ENCODE measurements at regions not wholly inside any gene's neighbourhood (a gene's known extent, or its start where the extent isn't known, plus 50 kb on each side); places are given as distances from the start of the nearest gene placed in this dataset.
"Not testable (repeated sequence)": the region's sequence is repeated elsewhere in the genome, so short reads cannot be mapped to it uniquely, and the experiment has no call there.

DNA sequence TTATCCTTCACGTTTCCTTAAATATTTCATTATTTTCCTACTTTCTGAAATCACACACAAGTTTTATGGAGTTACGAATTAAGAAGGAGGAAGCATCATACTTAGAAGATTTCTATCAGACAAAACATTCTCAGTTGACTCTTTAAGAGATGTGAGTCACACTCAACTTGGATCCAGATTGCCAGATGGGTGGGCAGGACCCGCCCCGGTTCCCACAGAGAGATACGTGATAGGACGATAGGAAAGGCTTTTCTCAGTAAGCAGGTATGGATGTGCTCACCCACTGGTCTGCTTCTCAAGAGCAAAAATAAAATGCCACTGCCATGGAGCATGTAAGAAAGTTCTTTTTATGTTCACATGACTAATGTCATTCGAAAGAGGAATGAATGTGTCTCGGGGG, 392.6 kb downstream of the MRPL39 start:
- no peak for DNase-seq
- intact Hi-C loops (cut with DNase I): no loop called here

DNA sequence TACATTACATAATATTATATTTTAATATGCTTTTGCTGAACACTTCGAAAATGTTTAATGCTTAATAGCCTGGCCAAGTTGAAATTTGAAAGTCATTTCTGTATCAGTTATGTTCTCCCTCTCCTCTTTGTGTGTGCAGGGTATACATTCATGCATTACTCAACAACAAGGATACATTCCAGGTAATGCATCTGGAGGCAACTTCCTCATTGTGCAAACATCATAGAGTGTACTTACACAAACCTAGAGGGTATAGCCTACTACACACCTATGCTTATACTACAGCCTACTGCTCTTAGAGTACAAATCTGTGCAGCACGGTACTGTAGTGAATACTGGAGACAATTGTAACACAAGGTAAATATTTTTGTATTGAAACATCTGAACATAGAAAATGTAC, 407.3 kb downstream of the MRPL39 start:
- DNase-seq: no peak
- ATAC-seq (ENCODE audit: poor library complexity): no peak
- intact Hi-C loops (cut with DNase I): no loop called here

More for the DNA sequence above, 392.6 kb downstream of the MRPL39 start:
- no peak for ATAC-seq (ENCODE audit: poor library complexity)

DNA sequence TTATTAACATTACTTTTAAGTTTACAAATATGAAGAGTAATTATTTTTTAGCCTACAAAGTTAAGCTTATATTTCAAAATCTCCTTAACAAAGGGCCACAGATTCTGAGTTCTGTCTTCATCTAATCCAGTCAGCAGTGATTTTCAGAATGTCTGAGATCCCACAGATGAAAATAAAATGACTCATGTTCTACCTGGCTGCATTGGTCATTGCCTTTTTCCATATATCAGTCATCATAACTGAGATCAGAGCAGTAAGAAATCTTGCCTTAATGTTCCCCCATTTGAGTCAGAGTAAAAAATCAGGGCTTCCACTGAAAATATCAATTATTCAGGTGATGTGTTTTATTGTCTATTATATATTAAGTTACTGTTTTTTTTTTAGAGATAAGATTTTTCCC, 416.1 kb downstream of the MRPL39 start:
- intact Hi-C loops (cut with DNase I): no loop called here
- no peak for ATAC-seq (ENCODE audit: poor library complexity)
- no peak for DNase-seq

DNA sequence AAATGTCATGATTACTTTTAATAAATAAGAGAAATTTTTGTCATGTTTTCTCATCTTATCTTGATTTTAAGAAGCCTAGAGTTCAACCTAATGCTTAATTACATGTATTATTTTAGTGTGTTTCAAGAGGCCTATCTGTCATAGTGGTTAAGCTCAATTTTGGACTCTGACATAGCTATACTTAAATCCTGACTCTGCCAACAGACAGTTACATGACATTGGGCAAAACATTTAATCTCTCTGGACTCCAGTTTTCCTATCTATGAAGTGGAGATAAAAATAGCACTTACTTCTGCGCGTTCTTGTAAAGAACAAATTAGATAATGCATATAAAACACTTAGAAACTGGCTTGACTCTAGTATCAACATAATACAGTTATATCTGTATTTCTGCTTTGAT, 417.8 kb downstream of the MRPL39 start:
- intact Hi-C loops (cut with DNase I): no loop called here
- no peak for DNase-seq
- peak; percentile 89 for ATAC-seq (ENCODE audit: poor library complexity)

DNA sequence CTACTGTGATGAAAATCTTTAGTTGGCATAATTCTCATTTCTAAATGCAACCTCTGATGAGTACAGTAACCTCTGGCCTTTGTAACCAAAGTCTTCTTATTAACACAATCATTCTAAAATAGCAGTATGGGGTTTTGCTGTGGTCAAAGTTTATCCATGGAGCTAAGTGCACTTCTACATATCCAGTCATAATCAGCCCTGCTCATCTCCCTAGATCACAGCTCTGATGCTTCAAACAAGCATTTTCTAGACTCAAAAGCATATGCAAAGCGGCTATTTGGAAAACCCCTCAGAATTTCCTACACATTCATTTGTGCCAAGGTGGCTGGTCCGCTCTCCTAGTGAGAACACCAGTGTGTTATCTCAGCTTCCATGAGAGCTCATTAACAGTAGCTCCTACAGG, 418.6 kb downstream of the MRPL39 start:
- intact Hi-C loops (cut with DNase I): no loop called here
- no peak for ATAC-seq (ENCODE audit: poor library complexity)

DNA sequence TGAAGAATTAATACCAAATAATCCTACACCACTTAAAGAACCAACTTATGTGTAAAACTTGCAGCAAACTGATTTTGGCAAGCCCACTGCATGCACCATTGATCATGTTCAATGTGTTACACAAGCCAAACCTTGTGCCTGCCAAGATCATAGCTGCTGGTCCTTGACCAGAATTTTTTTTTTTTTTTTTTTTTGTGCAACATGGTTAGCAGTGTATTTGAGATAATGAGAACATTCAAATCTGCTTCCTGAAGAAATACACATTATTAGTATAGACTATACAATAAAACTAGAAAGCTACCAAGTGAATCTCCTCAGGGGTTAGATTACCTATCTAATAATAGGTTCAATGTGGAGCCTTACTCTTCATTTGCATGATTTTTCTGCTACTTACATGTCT, 421.0 kb downstream of the MRPL39 start:
- no peak for DNase-seq
- intact Hi-C loops (cut with DNase I): no loop called here
- ATAC-seq (ENCODE audit: poor library complexity): no peak

More for the DNA sequence above, 418.6 kb downstream of the MRPL39 start:
- DNase-seq: no peak

DNA sequence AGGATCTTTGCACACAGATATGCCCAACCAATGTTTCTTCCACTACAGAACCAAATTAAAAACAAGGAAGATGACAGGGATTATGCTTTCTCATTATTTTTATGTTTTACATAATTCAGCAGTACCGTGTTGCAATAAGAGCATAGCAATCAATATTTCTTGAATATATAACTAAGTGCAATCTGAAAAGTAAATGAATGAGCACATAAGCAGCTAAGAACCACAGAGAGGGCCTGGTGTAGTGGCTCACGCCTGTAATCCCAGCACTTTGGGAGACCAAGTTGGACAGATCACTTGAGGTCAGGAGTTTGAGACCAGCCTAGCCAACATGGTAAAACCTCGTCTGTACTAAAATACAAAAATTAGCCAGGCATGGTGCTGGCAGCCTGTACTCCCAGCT, 423.7 kb downstream of the MRPL39 start:
- intact Hi-C loops (cut with DNase I): no loop called here
- no peak for ATAC-seq (ENCODE audit: poor library complexity)
- no peak for DNase-seq

DNA sequence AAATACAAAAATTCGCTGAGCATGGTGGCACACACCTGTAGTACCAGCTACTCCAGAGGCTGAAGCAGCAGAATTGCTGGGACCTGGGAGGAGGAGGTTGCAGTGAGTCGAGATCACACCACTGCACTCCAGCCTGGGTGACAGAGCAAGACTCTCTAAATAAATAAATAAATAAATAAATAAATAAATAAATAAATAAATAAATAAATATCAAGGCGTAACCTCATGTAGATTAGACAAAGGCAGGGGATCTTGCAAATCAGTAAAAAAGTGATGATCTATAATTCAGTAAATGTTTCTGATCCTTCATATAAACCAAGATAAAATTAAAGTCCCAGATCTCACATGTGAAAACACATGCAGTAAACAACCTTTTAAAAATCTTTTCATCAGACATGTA, 425.6 kb downstream of the MRPL39 start:
- ATAC-seq (ENCODE audit: poor library complexity); DNase-seq; intact Hi-C loops (cut with DNase I): not testable (repeated sequence)

DNA sequence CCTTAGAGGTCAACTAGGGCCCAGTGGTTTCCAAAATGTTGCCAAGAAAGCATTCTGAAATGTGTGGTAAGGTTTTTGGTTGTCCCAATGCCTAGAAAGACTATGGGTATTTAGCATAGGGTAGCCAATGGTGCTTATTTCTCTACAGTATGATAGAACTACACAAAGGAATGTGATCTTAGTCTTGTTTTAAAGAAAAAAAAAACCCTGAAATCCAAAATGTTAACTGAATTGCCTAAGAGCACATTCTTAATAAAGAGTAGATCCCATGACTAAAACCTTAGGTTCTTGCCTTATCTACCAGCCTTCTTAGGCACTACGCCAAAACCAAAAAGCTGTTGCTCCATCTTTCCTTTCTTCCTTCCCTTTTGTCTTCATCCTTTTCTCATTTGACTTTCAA, 428.2 kb downstream of the MRPL39 start:
- no peak for DNase-seq
- ATAC-seq (ENCODE audit: poor library complexity): no peak
- intact Hi-C loops (cut with DNase I): no loop called here

DNA sequence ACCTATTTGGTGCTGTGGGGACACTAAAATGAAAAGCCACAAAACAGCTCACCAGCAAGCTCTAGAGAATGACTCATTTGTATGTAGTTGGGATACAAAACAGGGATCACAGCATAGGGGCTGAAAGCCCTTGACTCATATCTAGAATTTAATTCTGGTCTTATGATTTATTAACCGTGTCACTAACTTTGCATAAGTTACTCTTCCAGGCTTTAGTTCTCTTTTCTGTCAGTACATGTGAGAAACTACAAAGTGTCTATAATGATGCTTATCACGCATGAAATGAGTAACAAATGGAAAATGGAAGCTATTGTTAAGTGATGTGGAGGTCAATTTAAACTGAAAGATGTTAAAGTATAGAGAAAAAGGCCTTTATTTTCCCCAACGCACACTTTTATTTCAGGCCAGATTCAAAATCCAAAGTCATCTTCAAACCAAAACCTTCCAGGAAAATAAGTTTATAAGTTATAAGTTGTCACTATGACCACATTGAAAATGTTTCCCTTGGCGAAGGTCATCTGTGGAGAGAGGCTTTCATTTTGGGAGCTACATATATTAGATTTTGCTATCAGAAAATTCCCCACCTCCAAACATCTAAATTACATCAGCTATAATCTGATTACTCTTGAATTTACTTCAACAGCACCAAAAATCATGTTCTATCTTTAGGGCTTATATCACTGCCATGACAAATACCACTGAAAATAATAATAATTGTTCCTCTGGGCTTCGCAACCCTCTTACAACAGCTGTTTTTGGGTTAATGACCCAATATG, 430.5 kb downstream of the MRPL39 start:
- DNase-seq: no peak
- intact Hi-C loops (cut with DNase I): no loop called here
- ATAC-seq (ENCODE audit: poor library complexity): no peak

DNA sequence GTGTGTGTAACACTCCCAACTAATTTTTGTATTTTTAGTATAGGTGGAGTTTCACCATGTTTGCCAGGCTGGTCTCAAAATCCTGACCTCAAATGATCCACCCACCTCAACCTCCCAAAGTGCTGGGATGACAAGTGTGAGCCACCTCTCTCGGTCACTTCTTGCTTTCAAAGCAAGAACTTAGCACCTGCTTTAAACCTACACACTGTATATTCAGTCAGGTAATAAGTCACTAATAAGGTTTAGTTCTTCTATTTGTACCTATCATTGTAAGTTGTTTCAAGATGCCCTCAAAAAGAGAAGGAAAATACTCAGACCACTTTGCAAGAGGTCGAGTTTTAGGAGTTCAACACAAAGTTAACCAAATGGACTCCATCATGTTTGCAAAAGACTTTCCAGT, 431.3 kb downstream of the MRPL39 start:
- ATAC-seq (ENCODE audit: poor library complexity) (no peak), DNase-seq (no peak)
- intact Hi-C loops (cut with DNase I): no loop called here

DNA sequence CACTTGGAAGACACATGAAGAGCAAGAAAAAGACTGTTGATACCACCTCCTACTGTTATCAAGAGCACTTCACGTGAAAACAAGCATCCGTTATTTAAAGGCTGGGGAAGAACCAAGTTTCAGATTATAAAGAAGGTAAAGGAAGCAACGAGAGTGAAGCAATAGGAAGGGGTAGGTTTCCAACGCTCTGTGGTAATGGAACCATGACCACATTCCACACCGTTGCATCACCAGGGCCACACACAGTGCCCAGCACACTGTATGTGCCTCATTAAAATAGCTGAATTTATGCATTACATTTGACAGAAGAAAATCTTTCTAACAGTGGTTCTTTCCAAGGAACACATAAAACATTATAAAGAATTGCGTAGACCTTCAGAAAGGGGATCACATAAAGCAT, 435.8 kb downstream of the MRPL39 start:
- ATAC-seq (ENCODE audit: poor library complexity) (no peak), DNase-seq (no peak)
- intact Hi-C loops (cut with DNase I): no loop called here

DNA sequence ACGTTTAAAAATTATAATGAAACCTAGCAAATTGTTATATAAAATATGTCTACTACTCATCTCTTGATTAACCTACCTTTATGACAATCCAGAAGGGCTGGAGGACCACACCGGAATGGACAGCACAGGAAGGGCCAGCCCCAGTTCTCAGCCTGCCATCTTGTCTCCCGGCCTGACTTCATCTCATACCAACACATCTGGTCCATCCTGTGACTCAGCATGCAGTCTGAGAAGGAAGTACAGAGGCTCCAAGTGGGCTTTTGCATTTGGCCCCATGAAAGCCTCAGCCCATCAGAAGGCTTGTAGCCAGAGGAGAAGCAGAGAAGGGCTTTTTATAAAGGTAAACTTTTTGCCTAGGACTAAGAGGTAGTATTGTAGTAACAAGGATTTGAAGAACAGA, 436.6 kb downstream of the MRPL39 start:
- no peak for DNase-seq
- intact Hi-C loops (cut with DNase I): no loop called here
- no peak for ATAC-seq (ENCODE audit: poor library complexity)

DNA sequence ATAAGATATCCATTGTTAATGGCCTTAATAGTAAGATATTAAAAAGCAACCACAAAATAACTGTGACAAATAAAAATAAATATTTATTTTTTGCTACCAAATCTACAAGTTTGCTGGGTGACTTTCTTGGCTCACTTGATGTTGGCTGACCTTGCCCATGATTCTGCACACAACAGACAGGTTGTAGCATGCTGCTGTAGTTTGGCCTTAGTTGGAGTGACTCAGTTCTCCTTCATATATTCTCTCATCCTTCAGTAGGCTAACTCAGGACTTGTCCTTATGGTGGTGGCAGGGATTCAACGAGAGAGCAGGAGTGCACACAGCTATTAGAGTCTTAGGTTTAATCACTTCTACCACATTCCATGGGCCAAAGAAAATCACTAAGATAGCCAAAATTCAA, 437.9 kb downstream of the MRPL39 start:
- DNase-seq: no peak
- no peak for ATAC-seq (ENCODE audit: poor library complexity)
- intact Hi-C loops (cut with DNase I): no loop called here

DNA sequence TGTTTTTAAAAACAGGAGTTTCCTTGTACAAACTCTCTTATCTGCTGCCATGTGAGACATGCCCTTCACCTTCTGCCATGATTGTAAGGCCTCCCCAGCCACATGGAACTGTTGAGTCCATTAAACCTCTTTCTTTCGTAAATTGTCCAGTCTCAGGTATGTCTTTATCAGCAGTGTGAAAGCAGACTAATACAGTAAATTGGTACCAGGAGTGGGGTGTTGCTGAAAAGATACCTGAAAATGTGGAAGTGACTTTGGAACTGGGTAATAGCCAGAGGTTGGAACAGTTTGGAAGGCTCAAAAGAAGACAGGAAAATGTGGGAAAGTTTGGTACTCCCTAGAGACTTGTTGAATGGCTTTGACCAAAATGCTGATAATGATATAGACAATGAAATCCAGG, 440.4 kb downstream of the MRPL39 start:
- intact Hi-C loops (cut with DNase I); ATAC-seq (ENCODE audit: poor library complexity): not testable (repeated sequence)

DNA sequence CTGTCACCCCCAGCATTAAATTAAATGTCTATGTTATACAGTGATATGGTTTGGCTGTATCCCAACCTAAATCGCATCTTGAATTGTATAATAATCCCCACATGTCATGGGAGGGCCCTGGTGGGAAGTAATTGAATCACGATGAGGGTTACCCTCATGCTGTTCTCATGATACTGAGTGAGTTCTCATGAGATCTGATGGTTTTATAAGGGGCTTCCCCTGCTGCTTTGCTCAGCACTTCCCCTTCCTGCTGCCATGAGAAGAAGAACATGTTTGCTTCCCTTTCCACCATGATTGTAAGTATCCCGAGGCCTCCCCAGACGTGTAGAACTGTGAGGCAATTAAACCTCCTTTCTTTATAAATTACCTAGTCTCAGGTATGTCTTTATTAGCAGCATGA, 445.7 kb downstream of the MRPL39 start:
- intact Hi-C loops (cut with DNase I): no loop called here
- ATAC-seq (ENCODE audit: poor library complexity): no peak
- DNase-seq: no peak

More for the DNA sequence above, 440.4 kb downstream of the MRPL39 start:
- DNase-seq: not testable (repeated sequence)

DNA sequence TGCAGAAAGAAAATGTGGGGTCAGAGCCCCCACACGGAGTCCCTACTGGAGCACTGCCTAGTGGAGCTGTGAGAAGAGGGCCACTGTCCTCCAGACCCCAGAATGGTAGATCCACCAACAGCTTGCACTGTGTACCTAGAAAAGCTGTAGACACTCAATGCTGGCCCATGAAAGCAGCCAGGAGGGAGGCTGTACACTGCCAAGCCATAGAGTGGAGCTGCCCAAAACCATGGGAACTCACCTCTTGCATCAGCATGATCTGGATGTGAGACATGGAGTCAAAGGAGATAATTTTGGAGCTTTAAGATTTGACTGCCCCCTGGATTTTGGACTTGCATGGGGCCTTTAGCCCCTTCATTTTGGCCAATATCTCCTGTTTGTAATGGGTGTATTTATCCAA, 452.3 kb downstream of the MRPL39 start:
- ATAC-seq (ENCODE audit: poor library complexity); DNase-seq; intact Hi-C loops (cut with DNase I): not testable (repeated sequence)

DNA sequence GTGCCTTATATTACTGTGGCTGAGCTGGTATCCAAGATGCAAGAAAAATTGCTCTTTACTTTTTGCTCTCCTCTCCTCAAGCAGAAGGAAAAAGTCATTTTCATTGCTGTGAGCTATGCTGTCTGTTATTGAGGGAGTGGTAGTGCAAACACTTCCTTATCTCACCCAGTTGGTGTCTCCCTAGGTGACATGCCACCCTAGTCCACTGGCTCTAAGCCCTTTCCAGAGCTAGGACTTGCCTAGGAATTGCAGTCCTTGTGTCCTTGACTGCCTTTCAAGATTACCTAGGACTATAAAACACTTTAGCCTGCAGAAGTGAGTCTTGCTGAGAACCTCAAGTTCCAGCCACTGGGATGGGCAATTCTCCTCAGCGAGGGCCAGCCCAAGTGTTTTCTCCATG, 458.3 kb downstream of the MRPL39 start:
- ATAC-seq (ENCODE audit: poor library complexity) (no peak), DNase-seq (no peak)
- intact Hi-C loops (cut with DNase I): no loop called here

DNA sequence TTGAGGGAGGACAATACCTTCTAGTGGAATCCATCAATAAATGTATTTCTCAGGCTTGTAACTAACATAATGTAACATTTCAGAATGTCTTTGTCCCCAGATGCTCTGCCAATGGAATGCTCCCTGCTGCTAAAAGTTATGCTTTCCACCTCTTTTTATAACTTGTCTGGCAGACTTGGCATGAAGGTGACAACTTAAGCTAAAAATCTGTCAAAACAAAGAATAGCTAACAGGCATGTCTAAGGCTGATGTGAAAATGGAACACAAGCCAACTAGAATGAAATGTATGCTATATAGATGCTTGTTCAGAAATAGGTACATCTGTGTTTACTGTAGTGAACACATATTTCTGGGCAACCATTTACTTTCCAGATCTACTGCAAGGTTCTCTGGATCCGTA, 467.9 kb downstream of the MRPL39 start:
- DNase-seq (no peak), ATAC-seq (ENCODE audit: poor library complexity) (no peak)
- intact Hi-C loops (cut with DNase I): no loop called here

DNA sequence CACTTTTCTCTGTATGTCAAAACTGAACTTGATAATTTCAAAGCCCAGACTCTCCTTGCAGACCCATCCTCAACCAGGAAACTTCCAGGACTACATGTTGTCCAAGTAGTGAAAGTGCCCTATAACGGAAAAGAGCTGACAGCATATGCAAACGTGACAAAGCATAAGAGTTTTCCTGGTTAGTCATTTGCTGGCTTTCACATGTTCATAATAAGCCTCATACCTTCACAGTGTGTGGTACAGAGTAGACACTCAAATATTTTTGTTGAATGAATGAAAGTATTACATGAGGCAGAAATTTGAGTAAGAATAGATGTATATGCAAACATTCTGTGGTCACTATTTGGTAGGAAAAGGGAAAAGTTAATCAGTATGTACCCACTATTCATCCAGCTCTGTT, 473.3 kb downstream of the MRPL39 start:
- ATAC-seq (ENCODE audit: poor library complexity) (no peak), DNase-seq (no peak)
- intact Hi-C loops (cut with DNase I): no loop called here

DNA sequence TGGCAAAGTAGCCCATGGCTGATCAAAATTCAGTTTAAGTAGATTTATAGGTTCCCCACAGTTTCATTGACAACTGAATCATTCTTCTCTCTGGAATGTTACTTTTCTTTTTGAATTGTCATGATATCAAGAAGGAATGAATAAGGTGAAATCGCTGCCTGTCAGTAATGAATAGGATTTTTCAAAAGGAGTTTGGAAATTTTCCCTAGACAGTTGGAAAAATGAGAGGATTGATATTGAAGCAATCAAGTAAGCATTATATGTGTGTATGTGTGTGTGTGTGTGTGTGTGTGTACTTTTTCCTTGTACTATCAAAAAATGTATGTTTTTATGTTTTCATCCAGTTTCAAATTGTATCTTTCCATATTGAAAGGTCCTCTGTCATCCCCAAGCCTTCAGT, 479.5 kb downstream of the MRPL39 start:
- intact Hi-C loops (cut with DNase I): no loop called here
- ATAC-seq (ENCODE audit: poor library complexity) (no peak), DNase-seq (no peak)
